ENCODE measurements at regions not wholly inside any gene's neighbourhood (a gene's known extent, or its start where the extent isn't known, plus 50 kb on each side); places are given as distances from the start of the nearest gene placed in this dataset.
"Not testable (repeated sequence)": the region's sequence is repeated elsewhere in the genome, so short reads cannot be mapped to it uniquely, and the experiment has no call there.

DNA sequence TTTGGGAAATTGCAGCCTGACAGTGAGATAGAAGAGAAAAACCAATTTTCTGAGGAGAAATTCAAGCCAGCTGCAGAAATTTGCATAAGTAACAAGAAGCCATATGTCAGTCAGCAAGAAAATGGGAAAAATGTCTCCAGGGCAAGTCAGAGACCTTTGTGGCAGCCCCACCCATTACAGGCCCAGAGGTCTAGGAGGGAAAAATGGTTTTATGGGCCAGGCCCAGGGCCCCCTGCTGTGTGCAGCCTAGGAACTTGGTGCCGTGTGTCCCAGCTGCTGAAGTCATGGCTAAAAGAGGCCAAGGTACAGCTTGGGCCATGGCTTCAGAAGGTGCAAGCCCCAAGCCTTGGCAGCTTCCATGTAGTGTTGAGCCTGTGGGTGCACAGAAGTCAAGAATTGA, 296.1 kb downstream of the TTC6 start:
- DNase-seq (ENCODE audit: low read depth, low spot score) = not testable (repeated sequence)

DNA sequence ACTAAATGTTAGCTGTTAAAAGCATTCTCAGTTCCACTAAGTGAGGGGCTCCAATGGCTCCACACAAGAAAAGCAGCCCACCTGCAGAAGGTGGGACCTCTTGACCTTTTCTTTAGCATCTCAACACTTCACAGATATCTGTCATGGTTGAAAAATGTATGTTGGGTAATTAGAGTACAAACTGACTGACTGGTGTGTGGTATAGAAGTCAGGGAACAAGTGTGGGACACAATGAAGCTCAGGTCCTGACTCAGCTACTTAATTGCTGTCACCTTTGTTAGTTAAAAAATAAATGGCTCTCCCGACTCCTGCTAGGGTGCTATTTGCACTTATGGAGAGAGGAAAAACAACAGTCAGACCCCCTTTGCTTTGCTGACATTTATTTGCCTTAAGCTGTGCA, 299.0 kb downstream of the TTC6 start:
- no peak for DNase-seq (ENCODE audit: low read depth, low spot score)

DNA sequence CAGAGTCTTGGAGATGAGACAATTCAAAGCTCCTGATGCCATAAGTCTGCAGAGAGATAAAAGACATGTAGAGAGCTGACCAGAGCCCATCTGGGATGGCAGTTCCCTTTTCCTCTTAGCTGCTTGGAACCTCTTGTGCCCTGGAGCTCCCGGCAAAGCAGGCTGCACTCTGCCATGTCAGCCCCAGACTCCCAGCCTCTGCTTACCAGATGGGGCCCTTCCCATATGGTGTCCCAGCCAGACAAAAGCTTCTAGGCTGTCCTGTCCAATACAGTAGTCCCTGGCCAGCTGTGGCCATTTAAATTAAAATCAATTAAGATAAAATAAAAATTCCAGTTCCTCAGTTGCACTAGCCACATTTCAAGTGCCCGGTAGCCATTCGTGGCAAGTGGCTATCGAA, 303.9 kb downstream of the TTC6 start:
- no peak for DNase-seq (ENCODE audit: low read depth, low spot score)

DNA sequence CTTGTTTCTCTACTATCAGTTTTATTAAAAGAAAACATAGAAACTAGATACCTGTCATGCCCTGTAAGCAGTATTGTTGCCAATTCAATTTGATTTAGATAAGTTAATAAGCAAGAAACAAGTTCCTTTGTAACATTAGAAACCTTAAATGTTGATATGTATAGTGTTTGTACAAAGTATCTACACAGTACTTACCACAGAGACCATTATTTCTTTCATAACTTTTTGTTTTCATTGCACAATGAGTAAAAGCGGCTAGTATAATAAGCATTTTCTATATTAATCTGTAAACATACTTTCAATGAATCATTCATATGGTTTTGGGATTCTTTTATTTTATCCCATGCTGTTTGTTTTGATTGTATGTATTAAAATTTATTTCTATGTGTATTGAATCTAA, 305.1 kb downstream of the TTC6 start:
- DNase-seq (ENCODE audit: low read depth, low spot score) = no peak

DNA sequence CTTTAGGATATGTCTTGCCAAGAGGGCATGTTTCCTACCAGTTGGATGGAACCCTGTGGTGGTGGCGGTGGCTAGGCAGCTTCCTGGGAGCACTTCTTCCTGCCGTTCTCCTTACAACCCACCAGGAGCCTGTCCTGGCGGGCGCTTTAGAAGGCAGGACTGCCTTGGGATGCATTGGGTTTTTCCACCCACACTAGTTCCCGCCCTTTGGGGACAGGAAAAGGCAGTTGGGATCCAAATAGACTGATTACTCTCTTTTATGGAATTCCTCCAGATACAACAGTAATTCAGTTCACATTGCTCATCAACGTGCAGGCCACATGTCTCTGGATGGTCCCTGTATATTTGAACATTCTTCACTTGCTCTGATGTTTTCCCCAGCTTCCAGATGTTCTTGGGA, 305.7 kb upstream of the SSTR1 start:
- DNase-seq (ENCODE audit: low read depth, low spot score) = no peak

DNA sequence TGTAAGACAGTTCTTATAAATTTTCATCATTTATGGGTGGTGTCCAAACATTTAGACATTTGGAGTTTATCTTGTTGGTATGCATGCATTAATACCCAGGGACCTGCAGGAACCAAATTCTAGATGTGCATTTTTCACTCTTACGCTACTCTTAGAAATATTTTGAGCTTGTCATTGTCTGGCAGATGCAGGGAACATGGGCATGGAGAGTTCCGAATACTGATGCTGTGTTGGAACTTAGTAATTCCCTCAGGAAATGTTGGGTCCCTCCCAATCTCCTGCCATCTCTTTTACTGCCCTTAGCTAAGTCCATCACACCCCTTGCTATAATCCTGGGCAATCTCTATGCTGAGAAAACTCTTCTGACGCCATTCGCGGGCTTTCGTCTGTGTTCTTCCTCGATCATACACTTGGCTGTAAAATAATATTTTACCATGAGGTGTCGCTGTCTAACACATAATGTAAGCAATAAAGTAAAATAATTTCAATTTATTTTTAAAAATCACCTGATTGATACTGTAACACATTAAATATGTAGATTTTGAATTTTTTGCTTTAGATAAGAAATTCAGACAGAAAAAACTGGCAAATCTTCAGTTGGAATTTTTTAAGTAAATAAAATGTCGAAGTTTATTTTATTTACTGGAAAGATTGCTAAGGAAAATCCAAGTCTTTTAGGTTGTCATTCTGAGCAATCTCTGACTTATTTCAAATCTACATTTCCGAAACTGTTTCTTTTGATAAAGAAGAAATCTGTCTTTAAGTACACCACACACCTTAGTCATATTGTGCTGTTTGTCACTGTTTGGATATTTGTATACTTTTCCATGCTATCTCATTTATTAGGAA, 304.1 kb upstream of the SSTR1 start:
- DNase-seq (ENCODE audit: low read depth, low spot score) = no peak

DNA sequence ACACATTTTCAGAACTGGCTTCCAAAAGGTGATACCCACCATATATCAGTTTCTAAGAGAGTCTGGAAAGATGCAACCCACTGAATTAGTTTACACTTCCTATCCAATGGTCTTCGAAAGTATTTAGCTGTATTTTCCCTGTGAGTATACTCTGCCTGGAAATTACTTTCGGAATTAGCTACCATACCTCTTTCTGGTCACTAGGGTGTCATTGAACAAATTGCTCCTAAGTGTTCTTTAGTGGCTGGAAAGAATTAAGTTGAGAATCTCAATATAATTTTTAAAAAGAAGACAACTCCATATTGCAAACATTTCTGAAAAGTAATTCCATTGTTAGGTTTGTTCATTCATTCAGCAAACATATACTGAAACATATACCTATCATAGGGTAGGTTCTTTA, 283.1 kb upstream of the SSTR1 start:
- no peak for DNase-seq (ENCODE audit: low read depth, low spot score)

DNA sequence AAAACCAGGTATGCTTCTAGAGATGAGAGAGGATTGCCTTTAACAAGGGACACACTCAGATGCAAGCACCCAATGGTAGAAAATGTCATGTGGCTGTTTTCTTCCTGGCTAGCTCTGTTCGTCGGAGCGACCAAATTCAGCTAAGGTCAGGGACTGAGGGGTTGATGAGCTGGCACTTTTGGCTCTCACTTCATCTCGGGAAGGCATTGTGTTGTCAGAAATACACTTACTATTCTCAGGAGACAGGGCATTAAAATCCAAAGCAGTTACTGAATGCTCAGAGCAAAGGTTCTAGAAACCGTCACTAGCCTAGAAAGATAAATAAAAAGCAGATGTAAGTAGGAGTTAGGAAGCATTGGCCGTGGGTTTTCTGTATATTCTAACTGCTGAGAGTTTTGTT, 275.7 kb upstream of the SSTR1 start:
- no peak for DNase-seq (ENCODE audit: low read depth, low spot score)

DNA sequence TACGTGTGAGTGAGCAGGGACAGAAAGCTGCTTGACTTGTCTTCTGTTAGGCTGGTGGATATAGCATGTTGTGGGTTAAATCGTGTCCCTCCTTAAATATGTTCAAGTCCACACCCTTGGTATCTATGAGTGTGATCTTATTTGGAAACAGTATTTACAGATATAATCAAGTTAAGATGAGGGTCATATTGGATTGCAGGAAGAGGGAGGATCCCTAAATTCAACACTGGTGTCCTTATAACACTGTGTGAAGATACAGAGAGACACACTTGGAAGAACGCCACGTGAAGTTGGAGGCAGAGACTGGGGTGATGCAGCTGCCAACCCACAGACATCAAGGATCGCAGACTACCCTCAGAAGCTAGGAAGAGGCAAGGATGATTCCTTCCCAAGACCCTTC, 275.2 kb upstream of the SSTR1 start:
- DNase-seq (ENCODE audit: low read depth, low spot score) = no peak

DNA sequence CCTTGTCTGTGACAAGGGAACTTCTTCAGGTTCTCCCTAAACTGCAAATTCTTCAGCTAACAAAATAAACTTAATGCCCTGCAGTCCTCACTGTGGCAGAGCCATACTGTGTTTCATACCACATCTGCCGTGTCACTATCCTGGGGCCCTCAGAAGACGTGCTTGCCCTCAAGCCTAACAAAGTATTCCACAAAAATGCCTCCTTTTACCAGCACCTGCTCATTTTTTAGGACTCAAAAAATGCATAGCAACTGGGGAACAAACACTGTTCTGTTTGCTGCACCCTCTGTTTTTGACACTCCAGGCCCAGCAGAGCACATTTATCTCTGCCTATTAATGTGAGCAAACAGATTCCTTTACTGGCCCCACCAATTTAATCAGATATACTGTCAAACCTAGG, 270.7 kb upstream of the SSTR1 start:
- DNase-seq (ENCODE audit: low read depth, low spot score) = no peak

DNA sequence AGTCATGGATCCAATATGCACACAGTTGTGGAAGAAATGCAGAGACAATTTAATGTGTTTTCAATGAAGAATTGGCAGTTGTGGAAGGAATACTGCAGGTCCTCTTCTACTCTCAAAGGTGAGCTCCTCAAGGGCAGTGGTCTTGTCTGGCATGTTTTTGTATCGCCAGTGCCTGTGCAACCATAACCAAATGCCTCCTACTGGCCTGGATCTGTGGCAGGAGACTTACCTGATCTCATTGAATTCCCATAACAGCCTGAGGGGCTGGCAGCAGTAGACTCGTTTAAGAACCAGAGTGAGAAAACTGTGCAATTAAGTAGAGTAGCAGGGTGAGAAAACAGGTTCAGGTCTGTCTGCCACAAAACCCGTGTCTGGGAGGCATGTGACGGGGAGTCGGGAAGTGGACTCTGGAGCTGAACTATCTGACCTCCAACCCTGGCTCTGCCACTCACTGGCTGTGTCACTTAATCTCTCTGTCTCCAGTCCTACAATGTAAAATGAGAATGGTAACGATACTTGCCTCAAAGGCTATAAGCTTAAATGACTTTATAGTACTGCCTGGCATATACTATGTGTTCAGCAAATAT, 268.2 kb upstream of the SSTR1 start:
- no peak for DNase-seq (ENCODE audit: low read depth, low spot score)

DNA sequence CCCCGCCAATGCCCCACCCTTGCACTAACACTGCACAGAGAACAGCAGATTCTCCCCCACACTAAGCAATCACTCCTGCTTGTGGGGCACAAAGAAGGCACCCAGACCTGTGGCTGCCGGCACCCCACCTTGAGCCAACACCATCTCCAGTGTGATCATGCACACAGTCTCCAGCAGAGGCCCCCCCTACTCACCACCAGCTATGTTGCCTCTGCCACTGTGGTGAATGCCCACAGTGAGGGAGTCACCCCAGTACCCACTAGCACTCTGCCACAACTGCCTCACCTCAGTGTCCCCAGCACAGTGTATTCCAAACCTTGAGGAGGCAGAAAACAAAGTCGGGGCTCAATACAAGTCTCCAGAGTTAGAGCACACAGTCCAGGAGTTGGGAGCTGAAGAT, 261.7 kb upstream of the SSTR1 start:
- DNase-seq (ENCODE audit: low read depth, low spot score) = no peak

DNA sequence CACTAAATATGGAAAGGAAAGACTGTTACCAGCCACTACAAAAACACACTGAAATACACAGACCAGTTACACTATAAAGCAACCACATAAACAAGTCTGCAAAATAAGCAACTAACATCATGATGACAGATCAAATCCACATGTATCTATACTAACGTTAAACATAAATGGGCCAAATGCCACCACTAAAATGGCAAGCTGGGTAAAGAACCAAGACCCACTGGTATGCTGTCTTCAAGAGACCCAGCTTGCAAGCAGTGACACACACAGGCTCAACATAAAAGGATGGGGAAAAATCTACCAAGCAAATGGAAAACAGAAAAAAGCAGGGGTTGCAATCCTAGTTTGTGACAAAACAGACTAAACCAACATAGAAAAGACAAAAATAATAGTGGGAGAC, 260.9 kb upstream of the SSTR1 start:
- no peak for DNase-seq (ENCODE audit: low read depth, low spot score)

DNA sequence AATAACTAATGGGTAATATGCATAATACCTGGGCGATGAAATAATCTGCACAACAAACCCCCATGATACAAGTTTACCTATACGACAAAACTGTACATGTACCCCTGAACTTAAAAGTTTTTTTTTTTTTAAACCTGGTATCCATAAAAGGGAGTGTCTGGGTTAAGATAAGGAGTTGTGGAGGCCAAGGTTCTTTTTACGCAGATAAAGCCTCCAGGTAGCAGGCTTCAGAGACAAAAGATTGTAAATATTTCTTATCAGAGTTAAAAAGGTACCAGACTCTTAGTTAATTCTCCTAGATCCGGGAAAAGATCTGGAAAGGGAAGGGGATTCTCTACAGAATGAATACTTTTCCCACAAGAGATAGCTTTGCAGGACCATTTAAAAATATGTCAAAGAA, 259.4 kb upstream of the SSTR1 start:
- no peak for DNase-seq (ENCODE audit: low read depth, low spot score)

DNA sequence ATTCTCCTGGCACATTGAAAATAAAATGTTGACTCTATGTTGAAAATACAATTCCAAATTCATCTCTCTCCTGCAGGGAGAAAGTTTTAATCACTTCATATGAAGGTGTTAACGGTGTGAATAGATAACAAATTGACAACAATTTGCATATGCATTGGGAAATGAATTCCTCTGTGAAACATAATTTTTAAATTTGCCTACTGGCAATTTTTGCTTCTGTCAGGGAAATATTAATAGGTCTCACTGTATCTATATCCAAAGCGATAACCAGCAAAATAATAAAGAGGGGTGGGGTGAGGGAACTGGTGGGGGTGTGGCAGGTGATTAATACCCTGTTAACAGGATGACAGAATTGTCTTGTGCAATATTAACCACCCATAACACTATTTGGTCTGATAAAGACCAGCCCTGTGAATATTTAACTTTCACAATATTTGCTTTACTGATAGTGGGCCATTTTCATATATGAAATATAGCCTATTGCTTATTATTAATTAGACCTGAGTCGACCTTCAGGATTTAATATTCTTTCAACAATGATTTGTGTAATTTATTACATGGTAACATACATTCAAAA, 239.0 kb upstream of the SSTR1 start:
- DNase-seq (ENCODE audit: low read depth, low spot score) = no peak

DNA sequence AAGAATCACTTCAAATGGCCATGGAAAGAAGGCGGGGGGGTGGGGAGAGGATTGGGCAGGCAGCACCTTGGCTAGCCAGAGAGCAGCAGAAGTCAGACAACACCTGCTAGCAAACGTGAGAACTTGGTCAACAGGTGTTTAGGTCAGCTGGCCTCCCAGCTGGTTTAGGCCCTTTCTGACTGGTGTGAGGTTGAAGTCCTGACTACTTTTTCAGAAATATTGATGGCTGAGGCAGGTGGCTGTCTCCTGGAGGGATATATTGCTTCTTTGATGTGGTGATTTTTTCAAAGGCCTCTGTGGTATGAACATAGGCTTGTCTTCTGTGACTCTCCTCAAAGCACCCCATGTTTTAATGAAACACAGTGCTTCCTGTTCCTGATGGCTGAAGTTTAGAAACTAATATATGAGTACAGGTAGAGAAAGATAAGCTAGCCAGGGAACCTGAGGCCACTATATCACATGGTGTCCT, 238.2 kb upstream of the SSTR1 start:
- no peak for DNase-seq (ENCODE audit: low read depth, low spot score)

DNA sequence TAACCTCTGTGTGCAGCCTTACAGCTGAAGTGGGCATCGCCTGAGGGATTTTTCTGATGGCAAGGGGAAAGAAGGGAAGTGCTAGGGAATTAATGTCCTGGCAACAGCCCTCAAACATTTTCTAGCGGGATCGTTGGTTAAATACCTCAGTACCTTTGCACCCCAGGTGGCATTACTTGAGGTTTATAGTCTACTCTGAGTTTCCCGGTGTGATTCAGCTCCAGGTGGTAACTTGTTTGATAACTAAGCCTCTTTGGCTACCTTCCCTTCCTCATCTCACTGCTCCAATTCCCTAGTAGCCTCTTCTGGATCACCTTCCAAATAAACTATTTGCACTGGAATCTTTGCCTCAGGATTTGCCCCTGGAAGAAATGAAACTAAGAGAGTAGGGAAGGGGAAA, 237.0 kb upstream of the SSTR1 start:
- no peak for DNase-seq (ENCODE audit: low read depth, low spot score)

DNA sequence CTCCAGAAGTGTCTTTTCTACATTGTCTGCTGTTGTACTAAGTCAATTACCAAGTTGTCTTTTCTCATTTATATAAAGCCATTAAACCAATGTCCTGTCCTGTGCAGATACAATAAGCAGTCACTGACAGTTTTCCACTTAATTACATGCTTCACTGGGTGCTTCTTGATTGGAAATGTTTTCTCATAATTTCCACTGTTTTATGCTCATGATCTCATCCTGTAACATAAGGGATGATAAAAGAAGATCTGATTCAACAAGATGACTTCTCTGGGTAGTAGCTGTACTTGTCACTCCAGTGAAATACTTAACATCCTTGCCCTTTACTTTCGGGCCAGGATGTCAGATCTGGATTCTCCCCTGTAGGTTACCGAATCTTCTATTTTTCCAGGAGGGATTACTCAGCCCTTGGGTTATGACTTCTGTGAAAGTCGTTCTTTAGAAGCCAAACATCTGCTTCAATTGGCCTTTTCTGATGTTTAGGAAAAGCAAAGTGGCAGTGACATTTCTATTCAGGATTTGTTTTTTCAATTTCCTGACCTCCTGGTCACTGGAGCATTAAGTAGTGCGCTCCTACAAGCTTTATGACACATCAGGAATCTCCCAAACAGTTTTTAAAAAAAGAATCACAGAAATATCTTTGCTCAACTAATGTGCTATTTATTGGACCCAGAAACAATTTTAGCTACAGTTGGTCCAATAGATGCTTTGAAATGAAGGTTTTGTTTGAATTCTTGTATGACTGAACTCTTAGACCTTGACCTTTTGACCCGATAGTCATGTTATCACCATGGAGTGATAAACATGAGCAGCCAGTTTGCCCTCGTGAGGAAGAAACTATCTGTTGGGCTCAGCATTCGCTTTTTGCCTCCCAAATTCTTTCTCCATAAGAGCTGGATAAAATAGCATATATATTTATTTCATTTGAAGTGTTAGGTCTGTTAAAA, 234.5 kb upstream of the SSTR1 start:
- DNase-seq (ENCODE audit: low read depth, low spot score) = no peak

DNA sequence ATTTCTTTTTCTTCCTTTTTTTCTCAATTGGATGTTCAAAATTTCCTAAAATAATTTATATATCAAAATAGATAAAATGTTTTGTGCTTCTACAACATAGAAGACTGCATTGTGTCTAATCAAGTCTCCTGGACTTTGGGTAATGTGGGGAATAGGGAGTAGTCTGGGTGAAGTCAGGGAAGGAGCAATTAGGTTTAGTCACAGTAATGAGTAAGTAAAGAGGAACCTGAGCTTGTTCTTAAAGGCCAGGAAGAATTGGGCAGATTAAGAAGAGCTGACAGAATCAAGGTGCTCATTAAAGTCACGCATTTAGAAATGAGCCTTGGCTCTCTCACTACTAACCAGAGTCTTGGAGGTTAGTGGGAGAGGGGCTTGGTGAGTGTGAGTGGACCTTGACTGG, 233.3 kb upstream of the SSTR1 start:
- no peak for DNase-seq (ENCODE audit: low read depth, low spot score)

DNA sequence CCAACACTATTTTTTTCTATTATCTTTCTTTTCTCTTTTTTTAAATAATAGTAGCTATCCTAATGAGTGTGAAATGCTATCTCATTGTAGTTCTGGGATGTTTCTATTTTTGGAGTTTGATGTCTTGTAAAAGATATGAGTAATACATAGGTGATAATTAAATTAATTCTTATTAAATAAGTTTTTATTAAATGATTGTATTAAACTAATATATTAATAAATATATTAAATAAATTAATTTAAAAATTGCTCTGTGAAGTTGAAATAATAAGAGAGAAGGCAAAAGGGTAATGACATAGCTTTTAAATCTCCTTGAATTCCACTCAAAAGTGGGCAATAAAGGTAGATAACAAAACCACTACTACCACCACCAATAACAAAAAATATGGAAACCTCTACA, 230.2 kb upstream of the SSTR1 start:
- DNase-seq (ENCODE audit: low read depth, low spot score) = no peak

DNA sequence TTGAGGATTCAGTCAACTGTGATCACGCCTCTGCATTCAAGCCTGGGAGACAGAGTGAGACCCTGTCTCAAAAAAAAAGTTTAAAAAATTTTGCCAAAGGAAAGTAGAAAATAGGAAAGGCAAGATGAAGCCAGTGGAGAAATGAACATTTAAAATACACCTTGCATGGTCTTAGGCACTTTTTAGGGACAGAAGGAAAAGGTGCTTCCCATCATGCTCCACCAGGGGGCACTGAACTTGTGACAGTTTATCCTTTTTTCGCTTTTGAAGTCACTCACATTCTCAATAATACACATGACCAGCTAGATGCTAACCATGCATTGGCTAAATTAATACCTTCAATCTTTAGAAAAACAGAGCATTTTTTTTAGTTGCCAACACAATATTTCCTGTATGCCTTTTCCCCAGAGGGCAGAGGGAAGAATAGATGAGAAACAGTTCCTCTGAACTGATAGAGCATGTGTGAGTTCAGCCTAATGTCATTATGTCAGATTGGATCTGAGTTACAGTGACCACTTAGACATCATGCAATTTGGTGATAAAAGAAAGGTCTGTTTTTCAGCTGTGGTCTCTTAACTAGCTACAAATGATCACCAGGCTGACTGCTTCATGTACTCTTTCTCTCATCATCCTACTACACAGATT, 221.8 kb upstream of the SSTR1 start:
- DNase-seq (ENCODE audit: low read depth, low spot score) = peak; percentile 9

DNA sequence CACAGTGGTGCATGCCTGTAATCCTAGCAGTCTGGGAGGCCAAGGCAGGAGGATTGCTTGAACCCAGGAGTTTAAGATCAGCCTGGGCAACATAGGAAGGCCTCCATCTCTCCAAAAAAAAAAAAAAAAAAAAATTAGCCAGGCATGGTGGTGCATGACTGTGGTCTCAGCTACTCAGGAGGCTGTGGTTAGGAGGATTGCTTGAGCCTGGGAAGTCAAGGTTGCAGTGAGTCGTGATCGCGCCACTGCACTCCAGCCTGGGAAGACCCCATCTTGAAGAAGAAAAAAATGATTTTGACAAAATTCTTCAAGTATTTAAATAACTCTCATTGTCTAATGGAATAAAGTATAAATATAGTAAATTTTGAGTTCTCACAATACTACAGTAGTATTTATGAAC, 219.2 kb upstream of the SSTR1 start:
- DNase-seq (ENCODE audit: low read depth, low spot score) = no peak
